ENCODE measurements at regions not wholly inside any gene's neighbourhood (a gene's known extent, or its start where the extent isn't known, plus 50 kb on each side); places are given as distances from the start of the nearest gene placed in this dataset.

GRCh38 chr16:82567175-82567574 lies 59.6 kb upstream of the CDH13 start:
- DNase-seq (ENCODE audit: low read depth): no peak

DNA sequence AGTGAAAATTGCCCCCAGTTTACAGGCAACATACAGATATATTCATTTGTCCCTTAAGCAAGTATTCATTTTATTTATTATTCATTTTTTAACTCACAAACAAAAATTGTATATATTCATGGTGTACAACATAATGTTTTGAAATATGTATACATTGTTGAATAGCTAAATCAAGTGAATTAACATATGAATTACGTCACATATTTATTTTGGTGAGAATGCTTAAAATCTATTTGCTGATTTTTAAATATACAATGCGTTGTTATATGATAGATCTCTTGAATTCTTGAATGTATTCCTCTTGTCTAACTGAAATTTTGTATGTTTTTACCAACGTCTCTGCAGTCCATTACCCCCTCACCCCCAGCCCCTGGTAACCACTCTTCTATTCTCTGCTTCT lies 63.4 kb upstream of the CDH13 start:
- DNase-seq (ENCODE audit: low read depth): no peak

- DNase-seq (ENCODE audit: low read depth): no peak
These were observed 64.5 kb upstream of the CDH13 start for GRCh38 chr16:82562183-82562683.

GRCh38 chr16:82560805-82561325 lies 65.9 kb upstream of the CDH13 start:
- DNase-seq (ENCODE audit: low read depth): no peak

DNA sequence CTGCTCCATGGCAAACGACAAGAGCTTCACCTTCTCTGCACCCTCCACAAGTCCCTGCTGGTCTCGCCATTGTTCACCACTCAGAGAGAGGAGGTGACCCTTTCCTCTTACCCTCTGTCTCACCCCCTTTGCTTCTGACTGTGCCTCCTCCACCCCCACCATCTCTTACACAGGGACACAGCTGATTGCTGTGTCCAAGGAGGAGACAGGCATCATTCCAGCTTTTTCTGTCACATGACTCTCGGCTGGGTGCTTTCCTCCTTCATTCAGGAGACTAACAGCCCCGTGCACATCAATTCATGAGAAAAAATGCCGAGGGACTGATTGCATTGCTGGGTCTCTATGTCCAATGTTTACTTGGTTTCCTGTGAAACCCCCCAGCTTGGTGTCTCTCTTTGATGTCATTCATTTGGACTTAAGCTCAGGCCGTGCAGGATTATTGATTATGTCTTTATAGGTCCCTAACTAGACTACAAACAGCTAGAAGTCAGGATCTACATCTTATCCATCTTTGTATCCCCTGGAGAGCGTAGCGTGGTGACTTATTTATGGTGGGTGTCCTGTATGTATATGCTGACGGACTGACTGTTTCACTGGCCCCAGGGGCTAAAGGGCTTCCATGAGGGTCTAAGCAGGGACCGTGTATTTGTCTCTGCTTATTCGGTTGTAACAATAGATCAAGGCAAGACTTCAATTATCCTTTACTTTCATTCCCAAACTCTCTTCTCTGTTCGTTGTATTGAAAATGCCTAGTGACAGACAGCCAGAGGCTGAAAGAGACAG lies 82.2 kb upstream of the CDH13 start:
- DNase-seq (ENCODE audit: low read depth): no peak

- no peak for DNase-seq (ENCODE audit: low read depth)
These were observed 84.1 kb upstream of the CDH13 start for GRCh38 chr16:82542714-82543113.

- no peak for DNase-seq (ENCODE audit: low read depth)
These were observed 85.7 kb upstream of the CDH13 start for GRCh38 chr16:82541103-82541502.

GRCh38 chr16:82535764-82536163 lies 91.0 kb upstream of the CDH13 start:
- no peak for DNase-seq (ENCODE audit: low read depth)

- DNase-seq (ENCODE audit: low read depth): no peak
These were observed 91.5 kb upstream of the CDH13 start for GRCh38 chr16:82535262-82535661.

DNA sequence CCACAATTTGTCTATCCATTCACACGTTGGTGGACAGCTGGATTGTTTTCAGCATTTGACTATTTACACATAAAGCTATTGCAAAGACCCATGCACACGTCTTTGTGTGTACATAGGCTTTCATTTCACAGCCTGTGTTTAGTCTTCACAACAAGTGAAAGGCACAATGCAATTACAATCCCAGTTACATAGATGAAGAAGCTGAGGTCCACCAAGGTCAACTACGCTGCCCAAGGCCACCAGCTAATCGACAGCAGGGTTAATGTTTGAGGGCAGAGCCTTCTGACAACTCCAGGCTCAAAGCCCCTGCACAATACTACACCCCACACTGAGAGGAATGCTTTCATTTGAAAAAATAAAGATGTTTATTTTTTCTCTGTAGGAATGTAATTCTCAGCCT lies 93.6 kb upstream of the CDH13 start:
- DNase-seq (ENCODE audit: low read depth): no peak

DNA sequence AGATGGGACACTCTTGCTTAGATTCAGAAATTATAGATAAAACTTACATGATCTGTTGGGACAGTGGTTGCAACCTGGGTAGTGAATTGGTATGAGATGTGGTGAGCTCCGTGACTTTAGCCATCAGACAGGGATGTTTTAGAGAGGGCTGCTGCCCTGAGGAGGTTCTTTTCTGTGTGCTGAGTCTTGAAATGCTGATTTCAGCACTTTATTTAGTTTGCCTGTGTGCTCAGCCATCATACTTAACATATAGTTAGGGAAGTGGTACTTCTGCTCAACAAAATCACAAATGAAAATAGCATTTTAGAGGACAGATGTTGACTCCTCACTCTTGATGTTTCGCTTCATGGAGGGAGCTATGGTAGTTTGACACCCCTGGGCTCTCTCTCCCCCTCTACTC lies 95.9 kb upstream of the CDH13 start:
- no peak for DNase-seq (ENCODE audit: low read depth)

- no peak for DNase-seq (ENCODE audit: low read depth)
These were observed 99.7 kb upstream of the CDH13 start for GRCh38 chr16:82527101-82527500.

- no peak for DNase-seq (ENCODE audit: low read depth)
These were observed 101.8 kb upstream of the CDH13 start for GRCh38 chr16:82524976-82525375.

DNA sequence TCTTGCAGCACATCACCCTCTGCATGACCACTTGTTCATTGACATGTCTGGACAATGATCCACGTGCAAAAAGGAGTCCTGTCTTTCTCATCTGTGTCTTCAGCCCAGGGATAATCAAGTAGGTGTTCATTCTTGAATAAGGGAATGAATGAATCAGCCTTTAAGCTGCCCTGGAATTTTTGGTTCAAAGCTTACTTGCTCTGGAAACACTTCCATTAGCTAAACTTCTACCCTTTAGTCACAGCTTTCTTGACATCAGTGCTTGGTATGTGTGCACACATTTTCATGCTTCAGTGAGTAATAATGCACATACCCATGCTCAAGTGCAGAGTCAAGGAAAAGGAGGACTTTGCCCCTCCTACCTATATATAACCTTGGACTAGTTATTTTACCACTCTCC lies 103.0 kb upstream of the CDH13 start:
- no peak for DNase-seq (ENCODE audit: low read depth)

DNA sequence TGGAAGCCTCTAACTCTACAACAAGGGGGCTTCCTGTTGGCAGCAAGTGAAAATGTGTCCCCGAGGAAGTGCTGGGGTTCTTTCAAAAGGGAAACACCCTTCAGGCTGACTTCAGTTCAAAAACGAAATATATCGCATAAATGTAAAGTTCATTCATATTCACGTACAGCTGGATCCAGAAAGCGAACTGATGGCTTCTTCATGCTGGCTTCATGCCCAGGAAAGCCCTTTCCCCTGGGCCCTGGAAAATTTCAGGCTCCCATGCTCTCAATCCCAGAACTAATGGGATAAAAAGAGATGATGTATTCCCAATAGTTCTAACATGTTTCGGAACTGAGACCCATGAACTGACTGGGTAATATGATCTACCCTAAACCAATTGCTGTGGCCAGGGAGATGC lies 104.7 kb upstream of the CDH13 start:
- no peak for DNase-seq (ENCODE audit: low read depth)

DNA sequence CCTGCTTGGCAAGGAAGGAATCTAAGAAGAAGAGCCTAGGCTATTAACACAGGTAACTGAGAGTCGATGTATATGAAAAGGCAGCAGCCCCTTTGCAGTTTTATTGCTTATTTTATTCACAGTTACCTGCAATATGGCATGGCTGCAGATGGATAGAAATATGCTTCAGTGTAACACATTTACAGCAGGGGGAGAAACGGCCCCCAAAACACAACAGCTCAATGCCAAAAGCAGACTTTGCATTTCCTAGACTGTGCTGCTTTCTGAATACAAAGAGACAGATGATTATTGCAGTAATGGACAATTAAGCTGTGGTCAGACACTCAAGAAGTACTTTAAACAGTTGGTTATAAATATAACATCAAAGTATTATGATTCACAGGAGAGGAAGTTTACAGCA lies 108.0 kb upstream of the CDH13 start:
- no peak for DNase-seq (ENCODE audit: low read depth)

DNA sequence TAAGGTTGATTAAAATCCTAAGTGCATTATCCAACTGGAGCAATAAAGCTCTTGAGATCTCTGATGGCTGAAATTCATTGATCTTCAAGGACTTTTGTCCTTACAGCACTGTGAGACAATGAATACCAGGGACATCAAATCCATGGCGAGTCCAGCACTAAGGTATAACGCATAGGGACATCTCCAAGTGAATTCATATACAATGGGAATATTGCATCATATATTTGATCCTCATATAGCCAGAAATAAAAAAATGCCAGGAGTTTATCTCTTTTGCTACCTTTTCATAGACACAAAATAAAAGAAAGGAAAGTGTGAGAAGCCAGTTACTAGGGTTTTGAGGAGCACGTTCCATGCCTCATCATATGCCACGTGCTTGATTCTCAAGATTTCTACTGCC lies 112.5 kb upstream of the CDH13 start:
- no peak for DNase-seq (ENCODE audit: low read depth)

DNA sequence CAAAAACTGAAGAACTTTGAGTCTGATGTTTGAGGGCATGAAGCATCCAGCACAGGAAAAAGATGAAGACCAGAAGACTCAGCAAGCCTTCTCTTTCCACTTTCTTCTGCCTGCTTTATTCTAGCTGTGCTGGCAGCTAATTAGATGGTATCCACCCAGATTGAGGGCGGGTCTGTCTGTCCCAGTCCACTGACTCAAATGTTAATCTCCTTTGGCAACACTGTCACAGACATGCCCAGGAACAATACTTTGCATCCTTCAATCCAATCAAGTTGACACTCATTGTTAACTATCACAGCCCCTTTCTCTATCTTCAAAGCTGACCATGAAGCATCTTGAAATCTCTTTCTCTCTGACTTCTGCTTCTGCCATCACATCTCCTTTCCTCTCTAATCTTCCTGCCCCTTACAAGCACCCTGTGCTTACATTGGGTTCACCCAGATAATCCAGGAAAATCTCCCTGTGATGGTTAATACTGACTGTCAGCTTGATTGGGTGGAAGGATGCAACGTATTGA lies 115.9 kb upstream of the CDH13 start:
- DNase-seq (ENCODE audit: low read depth): no peak

DNA sequence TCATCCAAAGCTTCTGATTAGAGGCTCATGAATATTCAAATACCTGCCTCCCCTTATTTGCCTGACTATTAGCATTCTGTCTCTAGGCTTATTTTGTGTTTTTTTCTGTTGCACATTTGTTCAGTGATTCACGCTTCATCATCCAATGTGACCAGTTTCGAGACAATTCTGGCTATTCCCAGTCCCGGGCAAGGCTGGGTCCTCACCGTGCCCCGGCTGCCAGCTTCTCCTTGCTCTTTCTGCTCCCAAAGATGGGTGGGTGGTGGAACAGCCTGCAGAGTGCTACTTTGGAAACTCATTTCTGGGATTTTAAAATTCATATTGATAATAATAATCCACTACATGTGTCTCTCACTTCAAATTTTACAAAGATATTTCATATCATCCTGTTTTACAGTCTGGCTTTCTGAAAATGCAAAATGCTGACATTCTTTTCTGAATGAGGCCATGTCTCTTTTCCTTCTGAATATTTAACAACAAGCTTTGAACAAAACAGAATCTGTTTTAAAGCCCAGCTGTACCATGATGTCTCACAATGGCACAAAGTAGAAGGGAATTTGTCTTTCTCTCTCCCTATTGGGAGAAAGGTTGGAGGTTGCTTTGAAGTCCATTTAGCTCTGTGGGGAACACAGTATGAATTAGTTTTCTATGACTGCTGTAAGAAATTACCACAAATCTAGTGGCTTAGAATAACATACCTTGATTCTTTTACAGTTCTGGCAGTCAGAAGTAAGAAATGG lies 116.9 kb upstream of the CDH13 start:
- no peak for DNase-seq (ENCODE audit: low read depth)

DNA sequence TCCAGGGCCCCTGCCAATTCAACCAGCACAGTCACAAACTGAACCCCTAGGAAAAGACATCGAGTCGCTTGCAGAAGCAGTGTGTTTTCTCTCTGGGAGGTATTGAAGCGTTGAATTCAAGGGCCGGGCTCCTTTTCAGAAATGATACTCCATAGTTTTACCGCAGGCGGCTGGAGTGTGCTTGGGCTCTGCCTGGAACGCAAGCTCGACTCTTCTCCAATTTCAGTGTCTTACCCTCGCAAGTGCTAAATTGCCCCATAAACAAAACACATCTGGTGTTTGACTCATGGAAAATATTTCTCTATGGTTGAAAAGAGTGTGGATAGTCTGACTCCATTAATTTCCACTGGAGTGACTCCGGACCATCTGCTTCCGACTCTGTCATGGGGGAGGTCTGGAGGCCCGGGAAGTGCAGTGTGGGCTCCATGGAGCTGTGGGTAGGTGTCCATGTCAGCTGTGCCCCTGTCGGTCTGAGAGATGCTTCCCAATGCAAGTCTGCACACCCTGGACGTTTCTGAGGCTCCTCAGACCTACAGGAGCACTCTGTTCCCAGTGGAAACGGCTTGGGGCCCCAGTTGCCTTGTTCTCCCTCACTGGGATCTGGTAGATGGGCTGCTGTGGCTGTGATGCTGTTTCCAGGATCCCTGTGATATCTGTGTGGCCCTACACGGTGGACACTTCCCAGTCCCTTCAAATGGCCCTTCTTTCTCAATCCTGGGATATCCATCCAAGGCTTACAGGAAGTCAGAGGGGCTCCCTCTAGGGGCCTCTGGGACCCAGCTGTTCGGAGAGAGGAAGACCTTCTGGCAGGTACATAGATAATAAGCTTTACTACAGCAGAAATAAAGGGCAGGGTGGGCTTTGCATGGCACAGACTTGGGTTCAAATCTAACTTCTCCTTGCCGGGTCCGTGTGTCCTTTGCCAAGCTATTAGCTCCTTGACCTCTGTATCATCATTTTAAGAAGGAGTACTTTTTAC lies 119.8 kb upstream of the CDH13 start:
- DNase-seq (ENCODE audit: low read depth): no peak

GRCh38 chr16:82504836-82505235 lies 121.9 kb upstream of the CDH13 start:
- no peak for DNase-seq (ENCODE audit: low read depth)

- DNase-seq (ENCODE audit: low read depth): no peak
These were observed 127.5 kb upstream of the CDH13 start for GRCh38 chr16:82499302-82499701.

Data from activated T-cell treated with anti-CD3 and anti-CD28 coated beads for 1 hour (primary cell).